Astrocyte (in vitro differentiated cells and primary cell): ENCODE measurements at regions not wholly inside any gene's neighbourhood (a gene's known extent, or its start where the extent isn't known, plus 50 kb on each side); places are given as distances from the start of the nearest gene placed in this dataset.

Source experiments
- CTCF ChIP-seq: IDR thresholded peaks from 2 replicates; pipeline ENCODE4 v1.5.1; 2011; ENCODE audit warnings: low read depth, mild to moderate bottlenecking, inconsistent platforms, low read length, moderate library complexity; ENCODE audit not compliant: insufficient read depth
- EZH2 ChIP-seq: IDR thresholded peaks from 2 replicates; pipeline ENCODE4 v1.6.1; 2012; ENCODE audit warnings: mild to moderate bottlenecking, low read length, inconsistent platforms; ENCODE audit not compliant: insufficient read depth

DNA sequence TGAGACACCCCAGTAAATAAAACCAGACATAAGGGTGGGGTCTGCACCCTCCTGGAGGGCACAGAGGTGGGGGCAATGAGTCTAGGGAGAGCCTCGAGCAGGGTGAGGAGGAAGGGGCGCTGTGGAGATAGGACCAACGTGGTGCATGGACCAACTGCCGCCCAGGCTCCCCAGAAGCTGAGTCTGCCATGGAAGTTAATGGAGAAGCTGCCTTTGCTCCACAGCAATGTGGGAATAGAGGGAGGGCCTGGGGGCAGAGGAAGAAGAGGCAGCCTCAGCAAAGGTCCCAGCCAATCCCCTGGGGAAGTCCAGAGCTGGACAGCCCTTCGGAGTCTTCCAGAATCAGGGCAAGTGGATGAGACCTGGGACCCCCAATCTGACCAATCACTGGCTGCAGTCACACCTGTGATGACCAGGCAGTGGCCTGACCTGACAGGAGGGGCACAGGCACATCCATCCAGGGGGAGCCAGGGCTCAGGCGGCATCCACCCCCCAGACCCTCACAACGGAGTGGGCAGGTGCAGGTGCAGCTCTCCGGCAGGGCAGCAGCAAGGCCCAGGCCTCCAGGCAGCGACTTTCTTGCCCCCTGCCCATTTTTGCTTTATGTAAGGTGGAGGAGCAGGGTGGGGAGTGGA lies 242.2 kb upstream of the PPP2R2D start:
- TF ChIP-seq CTCF (no peak), EZH2 (no peak)
